GM12873 (cell line): ENCODE measurements at regions not wholly inside any gene's neighbourhood (a gene's known extent, or its start where the extent isn't known, plus 50 kb on each side); places are given as distances from the start of the nearest gene placed in this dataset.

ENCODE experiments used
- CTCF ChIP-seq: IDR thresholded peaks from 2 replicates; pipeline ENCODE4 v1.5.1; 2012; ENCODE audit warnings: low read depth, mild to moderate bottlenecking, moderate library complexity, low read length, control low read depth; ENCODE audit not compliant: insufficient read depth; ENCODE audit errors: missing control alignments

- no peak for TF ChIP-seq CTCF
Observed at GRCh38 chr2:228624733-228625132, 443.2 kb upstream of the SPHKAP start.

GRCh38 chr2:228615496-228615895 lies 434.0 kb upstream of the SPHKAP start:
- no peak for TF ChIP-seq CTCF

GRCh38 chr2:228614741-228615140 lies 433.3 kb upstream of the SPHKAP start:
- no peak for TF ChIP-seq CTCF

GRCh38 chr2:228613133-228613850 lies 431.8 kb upstream of the SPHKAP start:
- TF ChIP-seq CTCF, result no peak

GRCh38 chr2:228611171-228611570 lies 429.7 kb upstream of the SPHKAP start:
- no peak for TF ChIP-seq CTCF

- TF ChIP-seq CTCF, result no peak
Observed at GRCh38 chr2:228602288-228602687, 420.8 kb upstream of the SPHKAP start.

- TF ChIP-seq CTCF, result no peak
Observed at GRCh38 chr2:228600265-228600664, 418.8 kb upstream of the SPHKAP start.
